ENCODE measurements at regions not wholly inside any gene's neighbourhood (a gene's known extent, or its start where the extent isn't known, plus 50 kb on each side); places are given as distances from the start of the nearest gene placed in this dataset.
"Not testable (repeated sequence)": the region's sequence is repeated elsewhere in the genome, so short reads cannot be mapped to it uniquely, and the experiment has no call there.

DNA sequence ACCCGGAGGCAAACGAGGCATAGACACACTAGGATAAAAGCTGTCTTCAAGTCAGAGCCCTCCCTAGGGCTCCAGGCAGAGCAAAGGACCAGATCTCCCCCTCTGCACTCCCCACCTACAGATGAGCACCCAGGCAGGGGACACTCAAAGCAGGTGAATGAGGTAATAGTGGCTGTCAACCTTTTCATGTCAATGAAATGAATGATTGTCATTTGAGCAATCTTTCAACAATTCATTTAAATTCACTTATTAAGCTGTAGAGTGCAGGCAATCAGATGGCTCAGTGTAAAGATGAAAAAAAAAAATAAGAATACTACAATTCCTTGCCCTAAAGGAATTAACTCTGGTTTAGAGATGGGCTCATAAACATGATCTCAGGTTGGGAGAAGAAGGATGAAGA, 427.8 kb upstream of the ISX start:
- TF ChIP-seq, protein P1, sequence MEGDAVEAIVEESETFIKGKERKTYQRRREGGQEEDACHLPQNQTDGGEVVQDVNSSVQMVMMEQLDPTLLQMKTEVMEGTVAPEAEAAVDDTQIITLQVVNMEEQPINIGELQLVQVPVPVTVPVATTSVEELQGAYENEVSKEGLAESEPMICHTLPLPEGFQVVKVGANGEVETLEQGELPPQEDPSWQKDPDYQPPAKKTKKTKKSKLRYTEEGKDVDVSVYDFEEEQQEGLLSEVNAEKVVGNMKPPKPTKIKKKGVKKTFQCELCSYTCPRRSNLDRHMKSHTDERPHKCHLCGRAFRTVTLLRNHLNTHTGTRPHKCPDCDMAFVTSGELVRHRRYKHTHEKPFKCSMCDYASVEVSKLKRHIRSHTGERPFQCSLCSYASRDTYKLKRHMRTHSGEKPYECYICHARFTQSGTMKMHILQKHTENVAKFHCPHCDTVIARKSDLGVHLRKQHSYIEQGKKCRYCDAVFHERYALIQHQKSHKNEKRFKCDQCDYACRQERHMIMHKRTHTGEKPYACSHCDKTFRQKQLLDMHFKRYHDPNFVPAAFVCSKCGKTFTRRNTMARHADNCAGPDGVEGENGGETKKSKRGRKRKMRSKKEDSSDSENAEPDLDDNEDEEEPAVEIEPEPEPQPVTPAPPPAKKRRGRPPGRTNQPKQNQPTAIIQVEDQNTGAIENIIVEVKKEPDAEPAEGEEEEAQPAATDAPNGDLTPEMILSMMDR (conservative IDR thresholded peaks at IDR 0.05; ENCODE audit: low read depth, low read length): no peak
- no peak overlapping the region for H3K4me3 ChIP-seq (ENCODE audit: low read length)
- no peak for DNase-seq (ENCODE audit: low read depth)

DNA sequence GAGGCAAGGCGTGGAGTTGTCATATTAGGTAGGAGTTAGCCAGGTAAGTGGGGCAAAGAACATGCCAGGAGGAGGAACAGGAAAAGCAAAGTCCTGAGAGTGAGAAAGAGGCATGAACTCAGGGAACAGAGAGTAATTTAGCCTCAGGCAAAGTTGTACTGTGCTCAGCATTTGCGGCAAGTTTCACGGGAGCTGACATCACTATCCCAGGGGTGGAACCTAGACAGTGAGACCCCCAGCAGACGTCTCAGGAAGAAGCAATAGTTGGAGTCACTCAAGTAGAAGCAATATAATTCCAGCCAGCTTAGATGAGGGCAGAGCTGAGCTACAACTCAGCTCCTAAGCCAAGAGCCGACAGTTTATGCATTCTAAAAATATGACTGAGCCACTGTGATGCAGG, 426.0 kb upstream of the ISX start:
- no peak for DNase-seq (ENCODE audit: low read depth)
- no peak overlapping the region for H3K4me3 ChIP-seq (ENCODE audit: low read length)
- TF ChIP-seq, protein P1 (conservative IDR thresholded peaks at IDR 0.05; ENCODE audit: low read depth, low read length): no peak

DNA sequence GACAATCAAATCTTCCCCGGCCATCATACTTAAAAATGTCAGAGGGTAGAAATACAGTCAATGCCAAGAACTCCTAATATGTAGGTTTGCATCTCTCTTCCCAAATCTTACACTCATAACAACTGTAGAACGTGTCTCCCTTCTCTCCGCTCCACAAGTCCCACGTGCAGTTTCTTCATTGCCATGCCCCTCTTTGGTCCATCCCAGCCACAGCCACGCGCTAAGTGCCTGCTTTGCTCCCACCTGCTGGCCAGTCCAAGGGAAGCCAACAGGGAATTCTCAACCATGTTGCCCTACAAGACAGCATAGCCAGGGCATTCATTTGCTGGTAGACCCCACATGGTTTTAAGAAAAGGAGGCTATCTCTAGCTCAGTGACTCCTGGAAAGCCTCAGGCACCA, 420.6 kb upstream of the ISX start:
- H3K4me3 ChIP-seq (ENCODE audit: low read length): no peak overlapping the region
- DNase-seq (ENCODE audit: low read depth): no peak
- TF ChIP-seq, protein P1 (conservative IDR thresholded peaks at IDR 0.05; ENCODE audit: low read depth, low read length): no peak

DNA sequence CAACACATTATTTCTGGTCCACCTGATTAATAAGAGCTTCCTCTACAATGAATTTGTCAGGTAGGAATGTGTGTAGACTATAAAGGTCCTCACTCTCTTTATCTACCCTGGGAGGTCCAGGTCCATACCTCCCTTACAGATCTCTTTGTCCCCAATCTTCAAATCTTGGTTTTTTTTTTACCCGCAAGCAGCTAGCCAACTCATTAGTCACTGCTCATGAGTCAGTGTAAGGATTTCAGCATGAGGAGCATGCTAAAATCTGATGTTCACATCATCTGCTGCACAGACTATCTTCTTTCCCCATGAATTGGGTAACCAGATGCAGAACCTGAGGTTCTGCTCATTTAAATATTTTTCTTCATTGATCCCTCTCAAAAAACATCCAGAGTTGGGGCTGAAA, 397.0 kb upstream of the ISX start:
- TF ChIP-seq, protein P1 (conservative IDR thresholded peaks at IDR 0.05; ENCODE audit: low read depth, low read length): no peak
- no peak for DNase-seq (ENCODE audit: low read depth)
- H3K4me3 ChIP-seq (ENCODE audit: low read length): no peak overlapping the region

DNA sequence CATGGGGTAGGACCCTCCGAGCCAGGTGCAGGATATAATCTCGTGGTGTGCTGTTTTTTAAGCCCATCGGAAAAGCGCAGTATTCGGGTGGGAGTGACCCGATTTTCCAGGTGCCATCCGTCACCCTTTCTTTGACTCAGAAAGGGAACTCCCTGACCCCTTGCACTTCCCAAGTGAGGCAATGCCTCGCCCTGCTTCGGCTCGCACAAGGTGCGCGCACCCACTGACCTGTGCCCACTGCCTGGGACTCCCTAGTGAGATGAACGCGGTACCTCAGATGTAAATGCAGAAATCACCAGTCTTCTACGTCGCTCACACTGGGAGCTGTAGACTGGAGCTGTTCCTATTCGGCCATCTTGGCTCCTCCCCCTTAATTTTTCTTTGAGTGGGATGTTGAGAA, 382.9 kb upstream of the ISX start:
- not testable (repeated sequence) for H3K4me3 ChIP-seq (ENCODE audit: low read length); DNase-seq (ENCODE audit: low read depth)

DNA sequence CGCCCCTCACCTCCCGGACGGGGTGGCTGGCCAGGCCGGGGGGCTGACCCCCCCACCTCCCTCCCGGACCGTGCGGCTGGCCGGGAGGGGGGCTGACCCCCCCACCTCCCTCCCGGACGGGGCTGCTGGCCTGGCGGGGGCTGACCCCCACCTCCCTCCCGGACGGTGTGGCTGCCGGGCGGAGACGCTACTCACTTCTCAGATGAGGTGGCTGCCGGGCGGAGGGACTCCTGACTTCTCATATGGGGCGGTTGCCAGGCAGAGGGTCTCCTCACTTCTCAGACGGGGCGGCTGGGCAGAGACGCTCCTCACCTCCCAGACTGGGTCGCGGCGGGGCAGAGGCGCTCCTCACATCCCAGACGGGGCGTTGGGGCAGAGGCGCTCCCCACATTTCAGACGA, 381.7 kb upstream of the ISX start:
- DNase-seq (ENCODE audit: low read depth); H3K4me3 ChIP-seq (ENCODE audit: low read length): not testable (repeated sequence)

DNA sequence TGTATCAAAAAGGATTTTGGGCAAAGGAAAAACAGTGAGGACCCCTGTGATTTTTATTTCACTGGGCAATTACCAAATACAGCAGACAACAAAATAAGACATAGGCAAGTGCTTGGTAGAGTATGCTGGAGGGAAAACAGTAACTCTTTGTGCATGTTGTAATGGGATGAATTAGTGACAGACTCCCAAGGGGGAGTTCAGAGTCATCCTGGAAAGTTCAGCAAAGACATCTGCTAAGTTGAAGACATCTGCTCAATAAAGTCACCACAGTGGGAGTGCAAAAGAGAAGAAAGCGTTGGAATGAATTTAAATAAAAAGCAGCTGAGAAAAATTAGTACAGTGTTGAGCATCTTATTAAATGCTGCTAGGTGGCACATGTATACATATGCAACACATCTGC, 378.8 kb upstream of the ISX start:
- DNase-seq (ENCODE audit: low read depth): no peak
- TF ChIP-seq, protein P1 (conservative IDR thresholded peaks at IDR 0.05; ENCODE audit: low read depth, low read length): no peak
- H3K4me3 ChIP-seq (ENCODE audit: low read length): no peak overlapping the region

DNA sequence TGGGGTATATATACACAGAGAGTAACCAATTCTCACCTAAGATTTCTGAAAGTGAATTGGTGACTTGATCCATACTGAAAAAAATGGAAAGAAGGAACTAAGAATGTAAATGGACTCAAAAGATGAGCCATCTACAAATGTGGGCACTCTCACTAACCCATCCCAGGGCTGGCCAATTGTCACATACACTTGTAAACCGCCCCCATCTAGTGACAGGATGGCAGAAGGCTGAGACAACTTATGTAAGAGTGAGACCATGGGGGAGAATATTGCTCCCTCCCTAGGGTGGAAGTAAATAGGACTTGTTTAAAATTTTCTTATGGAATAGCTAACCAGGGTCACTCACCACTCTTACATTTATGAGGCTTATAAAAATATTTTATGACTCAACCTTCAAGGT, 377.1 kb upstream of the ISX start:
- TF ChIP-seq, protein P1 (conservative IDR thresholded peaks at IDR 0.05; ENCODE audit: low read depth, low read length): no peak
- no peak for DNase-seq (ENCODE audit: low read depth)
- H3K4me3 ChIP-seq (ENCODE audit: low read length): no peak overlapping the region

All from retinal pigment epithelial cell (primary cell).